ENCODE measurements at regions not wholly inside any gene's neighbourhood (a gene's known extent, or its start where the extent isn't known, plus 50 kb on each side); places are given as distances from the start of the nearest gene placed in this dataset.

DNA sequence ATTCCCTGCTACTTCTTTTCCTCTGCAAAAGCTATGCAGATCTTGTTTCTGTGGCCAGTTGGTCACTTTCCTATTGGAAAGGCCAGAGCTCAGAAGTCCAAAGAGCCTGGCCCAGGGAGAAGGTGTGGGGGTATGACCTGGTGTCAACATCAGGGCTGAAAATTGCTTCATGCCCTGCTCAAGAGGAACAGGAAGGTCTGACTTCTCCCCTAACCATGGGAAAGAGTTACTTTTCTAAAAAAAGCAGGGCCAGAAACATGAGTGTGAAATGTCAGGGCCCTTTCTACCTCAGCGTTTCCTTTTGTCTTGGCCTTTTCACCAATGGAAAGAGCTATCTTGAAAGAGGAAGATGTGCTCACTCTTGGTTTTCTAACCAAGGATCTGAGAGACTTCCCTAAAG, 117.4 kb downstream of the MAFB start:
- Histone ChIP-seq H3K9me3 (ENCODE audit: insufficient read depth, low read depth, low read length) (no peaks in the 10 kb centered on the region), H3K27ac (ENCODE audit: low read depth, low read length) (no peak overlapping the region), H3K4me3 (ENCODE audit: low read length) (no peak overlapping the region), H3K9ac (ENCODE audit: low read depth, low read length) (no peak overlapping the region), H3K27me3 (ENCODE audit: insufficient read depth, low read length) (no peaks in the 10 kb centered on the region), H3K36me3 (ENCODE audit: insufficient read depth, low read length) (no peaks in the 10 kb centered on the region), H3K4me1 (ENCODE audit: insufficient read depth, low read length) (no peaks in the 10 kb centered on the region)
- 94% methylated on average over 1 of the region's 1 CpG for WGBS

DNA sequence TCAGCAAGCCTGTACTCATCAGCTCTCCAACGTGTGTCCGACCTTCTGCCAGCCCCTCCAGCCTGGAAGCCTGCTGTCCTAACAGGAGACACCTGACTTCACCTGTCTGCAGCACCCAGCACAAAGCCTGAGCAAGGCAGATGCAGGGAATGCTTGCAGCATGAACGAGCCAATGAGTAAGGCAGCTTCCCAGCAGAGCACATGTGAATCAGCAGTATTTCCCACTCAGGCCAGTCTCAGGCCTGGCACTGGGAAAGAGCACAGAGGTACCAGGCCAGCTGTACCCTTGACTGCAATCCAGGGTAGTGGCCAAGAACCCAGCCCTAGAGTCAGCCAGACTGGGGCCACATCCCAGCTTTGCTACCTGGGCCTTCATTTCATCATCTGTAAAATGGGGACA, 120.8 kb downstream of the MAFB start:
- H3K27ac ChIP-seq (ENCODE audit: low read depth, low read length), result no peak overlapping the region
- H3K9ac ChIP-seq (ENCODE audit: low read depth, low read length), result no peak overlapping the region
- WGBS, result 88% methylated on average over 3 of the region's 3 CpGs
- no peaks in the 10 kb centered on the region for H3K9me3 ChIP-seq (ENCODE audit: insufficient read depth, low read depth, low read length)
- no peaks in the 10 kb centered on the region for H3K36me3 ChIP-seq (ENCODE audit: insufficient read depth, low read length)
- H3K27me3 ChIP-seq (ENCODE audit: insufficient read depth, low read length), result no peaks in the 10 kb centered on the region
- no peaks in the 10 kb centered on the region for H3K4me1 ChIP-seq (ENCODE audit: insufficient read depth, low read length)
- no peak overlapping the region for H3K4me3 ChIP-seq (ENCODE audit: low read length)

DNA sequence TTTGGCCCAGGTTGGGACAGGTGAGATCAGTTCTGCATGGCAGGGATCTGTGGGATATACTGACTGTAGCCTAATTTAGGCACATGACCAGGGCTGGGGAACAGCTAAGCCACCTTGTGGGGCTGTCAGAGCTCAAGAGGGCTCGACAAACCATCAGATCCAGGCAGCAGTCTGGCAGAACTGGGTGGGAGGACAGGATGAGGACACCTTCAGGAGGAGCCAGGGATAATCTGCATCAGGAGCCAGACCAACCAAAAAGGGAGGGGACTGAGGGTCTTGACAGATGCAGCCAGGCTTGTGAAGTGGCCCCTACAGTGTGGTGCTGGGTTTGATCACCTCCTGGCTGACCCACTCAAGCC, 123.4 kb downstream of the MAFB start:
- H3K4me1 ChIP-seq (ENCODE audit: insufficient read depth, low read length), result peaks cover 3% of the 10 kb centered on the region; the same call in 1 of the 2 replicates
- H3K9ac ChIP-seq (ENCODE audit: low read depth, low read length), result no peak overlapping the region
- no peak overlapping the region for H3K4me3 ChIP-seq (ENCODE audit: low read length)
- WGBS, result 76% methylated on average over 1 of the region's 1 CpG
- no peaks in the 10 kb centered on the region for H3K36me3 ChIP-seq (ENCODE audit: insufficient read depth, low read length)
- no peak overlapping the region for H3K27ac ChIP-seq (ENCODE audit: low read depth, low read length)
- H3K27me3 ChIP-seq (ENCODE audit: insufficient read depth, low read length), result no peaks in the 10 kb centered on the region
- no peaks in the 10 kb centered on the region for H3K9me3 ChIP-seq (ENCODE audit: insufficient read depth, low read depth, low read length)

GRCh38 chr20:40565001-40565681, 123.9 kb downstream of the MAFB start:
- H3K4me1 ChIP-seq (ENCODE audit: insufficient read depth, low read length), result peaks cover 3% of the 10 kb centered on the region; the same call in 1 of the 2 replicates
- H3K27ac ChIP-seq (ENCODE audit: low read depth, low read length), result no peak overlapping the region
- 87% methylated on average over 6 of the region's 6 CpGs for WGBS
- H3K36me3 ChIP-seq (ENCODE audit: insufficient read depth, low read length), result no peaks in the 10 kb centered on the region
- H3K4me3 ChIP-seq (ENCODE audit: low read length), result no peak overlapping the region
- no peaks in the 10 kb centered on the region for H3K27me3 ChIP-seq (ENCODE audit: insufficient read depth, low read length)
- no peaks in the 10 kb centered on the region for H3K9me3 ChIP-seq (ENCODE audit: insufficient read depth, low read depth, low read length)
- no peak overlapping the region for H3K9ac ChIP-seq (ENCODE audit: low read depth, low read length)

DNA sequence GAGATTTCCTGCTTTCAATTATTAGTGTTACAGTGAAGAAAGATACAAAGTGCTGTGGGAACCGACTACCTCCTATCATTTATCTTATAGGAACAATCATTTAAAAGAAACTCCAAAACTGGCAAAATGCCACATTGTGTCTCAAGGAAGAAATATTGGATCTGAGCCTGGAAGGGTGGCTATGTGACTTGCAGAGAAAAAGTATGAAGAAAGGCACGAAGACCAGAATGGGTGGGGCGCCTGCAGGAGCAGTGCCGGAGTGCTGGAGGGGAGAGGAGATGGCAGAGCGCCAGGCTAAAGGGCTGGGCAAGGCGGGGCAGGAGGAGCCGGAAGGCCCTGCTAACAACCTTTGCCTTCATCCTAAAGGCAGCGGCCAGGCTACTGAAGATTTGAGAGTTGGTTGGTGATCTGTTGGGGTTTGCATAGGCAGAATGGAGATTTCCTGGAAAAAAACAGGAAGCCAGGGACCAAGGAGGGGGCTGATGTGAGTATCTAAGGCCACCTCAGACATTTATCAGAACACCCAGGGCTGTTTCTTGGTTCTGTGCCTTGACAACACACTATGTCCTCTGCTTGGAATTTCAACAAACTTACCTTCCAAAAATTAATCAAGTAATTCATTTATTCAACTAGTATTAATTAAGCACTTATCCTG, 125.6 kb downstream of the MAFB start:
- WGBS, result 92% methylated on average over 7 of the region's 8 CpGs
- H3K27ac ChIP-seq (ENCODE audit: low read depth, low read length), result no peak overlapping the region
- no peak overlapping the region for H3K9ac ChIP-seq (ENCODE audit: low read depth, low read length)

GRCh38 chr20:40562031-40562430, 127.0 kb downstream of the MAFB start:
- peaks cover 3% of the 10 kb centered on the region; the same call in 1 of the 2 replicates for H3K4me1 ChIP-seq (ENCODE audit: insufficient read depth, low read length)
- H3K9me3 ChIP-seq (ENCODE audit: insufficient read depth, low read depth, low read length), result no peaks in the 10 kb centered on the region
- H3K4me3 ChIP-seq (ENCODE audit: low read length), result no peak overlapping the region
- H3K27me3 ChIP-seq (ENCODE audit: insufficient read depth, low read length), result no peaks in the 10 kb centered on the region
- H3K36me3 ChIP-seq (ENCODE audit: insufficient read depth, low read length), result no peaks in the 10 kb centered on the region
- WGBS, result 75% methylated on average over 2 of the region's 2 CpGs
- no peak overlapping the region for H3K27ac ChIP-seq (ENCODE audit: low read depth, low read length)
- no peak overlapping the region for H3K9ac ChIP-seq (ENCODE audit: low read depth, low read length)

More for the DNA sequence above, 125.6 kb downstream of the MAFB start:
- Histone ChIP-seq H3K27me3 (ENCODE audit: insufficient read depth, low read length) (no peaks in the 10 kb centered on the region), H3K4me3 (ENCODE audit: low read length) (no peak overlapping the region), H3K4me1 (ENCODE audit: insufficient read depth, low read length) (peaks cover 3% of the 10 kb centered on the region; the same call in 1 of the 2 replicates), H3K9me3 (ENCODE audit: insufficient read depth, low read depth, low read length) (no peaks in the 10 kb centered on the region), H3K36me3 (ENCODE audit: insufficient read depth, low read length) (no peaks in the 10 kb centered on the region)

DNA sequence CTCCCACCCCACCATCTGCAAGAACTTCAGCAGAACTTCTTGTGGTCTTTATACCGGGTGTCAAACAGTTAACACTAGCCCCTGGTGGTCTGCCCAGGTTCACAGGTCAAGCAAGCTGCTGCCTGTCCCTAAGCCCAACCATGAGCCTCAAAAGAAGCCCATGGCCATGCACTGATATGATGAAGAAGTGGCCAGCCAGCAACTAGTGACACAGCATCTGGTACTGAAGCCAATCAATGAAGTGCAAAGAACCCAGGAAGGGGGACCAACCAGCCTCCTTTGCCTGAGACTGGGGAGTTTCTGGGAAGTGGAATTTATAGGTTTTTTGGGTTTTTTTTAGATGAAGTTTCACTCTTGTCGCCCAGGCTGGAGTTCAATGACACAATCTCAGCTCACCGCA, 127.8 kb downstream of the MAFB start:
- Histone ChIP-seq H3K4me1 (ENCODE audit: insufficient read depth, low read length) (peaks cover 3% of the 10 kb centered on the region; the same call in 1 of the 2 replicates), H3K27me3 (ENCODE audit: insufficient read depth, low read length) (no peaks in the 10 kb centered on the region), H3K27ac (ENCODE audit: low read depth, low read length) (no peak overlapping the region), H3K4me3 (ENCODE audit: low read length) (no peak overlapping the region), H3K36me3 (ENCODE audit: insufficient read depth, low read length) (no peaks in the 10 kb centered on the region), H3K9me3 (ENCODE audit: insufficient read depth, low read depth, low read length) (no peaks in the 10 kb centered on the region), H3K9ac (ENCODE audit: low read depth, low read length) (no peak overlapping the region)
- 94% methylated on average over 3 of the region's 3 CpGs for WGBS

DNA sequence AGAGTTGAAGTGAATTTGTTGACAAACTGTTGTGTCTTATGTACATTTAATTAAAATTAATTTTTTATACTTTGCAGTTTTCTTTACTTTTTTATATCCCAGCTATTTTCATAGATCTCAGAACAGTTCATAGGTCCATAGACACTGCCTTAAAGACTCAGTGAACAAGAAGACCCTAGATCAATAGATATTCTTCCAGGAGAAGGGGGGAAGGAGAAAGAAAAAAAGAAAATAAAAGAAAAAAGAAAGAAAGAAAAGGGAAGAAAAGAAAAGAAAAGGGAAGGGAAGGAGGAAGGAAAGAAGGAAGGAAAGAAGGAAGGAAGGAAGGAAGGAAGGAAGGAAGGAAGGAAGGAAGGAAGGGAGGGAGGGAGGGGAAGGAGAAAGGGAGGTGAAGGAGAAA, 130.8 kb downstream of the MAFB start:
- Histone ChIP-seq H3K27ac (ENCODE audit: low read depth, low read length) (no peak overlapping the region), H3K4me3 (ENCODE audit: low read length) (no peak overlapping the region), H3K9ac (ENCODE audit: low read depth, low read length) (no peak overlapping the region), H3K27me3 (ENCODE audit: insufficient read depth, low read length) (no peaks in the 10 kb centered on the region), H3K36me3 (ENCODE audit: insufficient read depth, low read length) (no peaks in the 10 kb centered on the region), H3K9me3 (ENCODE audit: insufficient read depth, low read depth, low read length) (no peaks in the 10 kb centered on the region), H3K4me1 (ENCODE audit: insufficient read depth, low read length) (peaks cover 3% of the 10 kb centered on the region; the same call in 1 of the 2 replicates)

GRCh38 chr20:40551125-40551530, 137.9 kb downstream of the MAFB start:
- H3K27ac ChIP-seq (ENCODE audit: low read depth, low read length), result no peak overlapping the region
- no peak overlapping the region for H3K9ac ChIP-seq (ENCODE audit: low read depth, low read length)
- no peak overlapping the region for H3K4me3 ChIP-seq (ENCODE audit: low read length)
- no peaks in the 10 kb centered on the region for H3K27me3 ChIP-seq (ENCODE audit: insufficient read depth, low read length)
- H3K36me3 ChIP-seq (ENCODE audit: insufficient read depth, low read length), result no peaks in the 10 kb centered on the region
- WGBS, result 94% methylated on average over 1 of the region's 1 CpG
- no peaks in the 10 kb centered on the region for H3K9me3 ChIP-seq (ENCODE audit: insufficient read depth, low read depth, low read length)
- H3K4me1 ChIP-seq (ENCODE audit: insufficient read depth, low read length), result no peaks in the 10 kb centered on the region

GRCh38 chr20:40547483-40548091, 141.4 kb downstream of the MAFB start:
- H3K36me3 ChIP-seq (ENCODE audit: insufficient read depth, low read length), result no peaks in the 10 kb centered on the region
- H3K27ac ChIP-seq (ENCODE audit: low read depth, low read length), result no peak overlapping the region
- no peaks in the 10 kb centered on the region for H3K27me3 ChIP-seq (ENCODE audit: insufficient read depth, low read length)
- H3K4me3 ChIP-seq (ENCODE audit: low read length), result no peak overlapping the region
- no peak overlapping the region for H3K9ac ChIP-seq (ENCODE audit: low read depth, low read length)
- H3K9me3 ChIP-seq (ENCODE audit: insufficient read depth, low read depth, low read length), result no peaks in the 10 kb centered on the region
- no peaks in the 10 kb centered on the region for H3K4me1 ChIP-seq (ENCODE audit: insufficient read depth, low read length)
- WGBS, result 97% methylated on average over 2 of the region's 2 CpGs

DNA sequence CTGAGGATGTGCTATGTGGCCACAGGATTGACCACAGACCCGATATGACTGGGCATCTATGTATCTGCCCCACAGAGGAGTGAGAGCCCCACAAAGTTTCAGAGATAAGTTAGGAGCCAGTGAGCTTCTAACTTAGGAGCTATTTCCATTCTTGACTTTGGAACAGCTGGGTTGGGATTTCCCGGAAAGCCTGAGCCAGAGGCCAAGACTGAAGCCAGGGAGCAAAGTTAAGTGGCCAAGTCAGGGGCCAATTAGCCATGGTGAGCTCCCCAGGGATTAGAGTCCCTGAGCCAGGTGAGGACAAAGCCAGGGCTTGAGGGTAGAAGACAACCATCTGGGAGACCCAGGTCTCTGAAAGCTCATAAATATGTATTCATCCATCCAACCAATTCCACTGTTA, 143.6 kb downstream of the MAFB start:
- Histone ChIP-seq H3K9ac (ENCODE audit: low read depth, low read length) (no peak overlapping the region), H3K27ac (ENCODE audit: low read depth, low read length) (no peak overlapping the region), H3K4me3 (ENCODE audit: low read length) (no peak overlapping the region), H3K4me1 (ENCODE audit: insufficient read depth, low read length) (no peaks in the 10 kb centered on the region), H3K9me3 (ENCODE audit: insufficient read depth, low read depth, low read length) (no peaks in the 10 kb centered on the region), H3K27me3 (ENCODE audit: insufficient read depth, low read length) (no peaks in the 10 kb centered on the region), H3K36me3 (ENCODE audit: insufficient read depth, low read length) (no peaks in the 10 kb centered on the region)
- WGBS, result 96% methylated on average over 2 of the region's 2 CpGs
